SJCRH30 (cell line): ENCODE measurements at regions not wholly inside any gene's neighbourhood (a gene's known extent, or its start where the extent isn't known, plus 50 kb on each side); places are given as distances from the start of the nearest gene placed in this dataset.

Experiments used
- DNase-seq, 2 experiments: peaks; one replicate each; pipeline ENCODE4 v3.0.0-alpha.2; 2015 to 2020
- H3K27ac ChIP-seq: fragments of 250-450 bp; sonication (Bioruptor Pico); 2 replicates; pipeline ENCODE4 v1.5.1; 2020; ENCODE audit warnings: mild to moderate bottlenecking, moderate library complexity
- H3K27me3 ChIP-seq: fragments of 250-450 bp; sonication (Bioruptor Pico); 2 replicates; pipeline ENCODE4 v1.5.1; 2020; ENCODE audit warnings: mild to moderate bottlenecking, moderate library complexity
- H3K36me3 ChIP-seq: fragments of 250-450 bp; sonication (Bioruptor Pico); 2 replicates; pipeline ENCODE4 v1.5.1; 2020; ENCODE audit warnings: mild to moderate bottlenecking, moderate library complexity
- H3K4me1 ChIP-seq: fragments of 250-450 bp; sonication (Bioruptor Pico); 2 replicates; pipeline ENCODE4 v1.5.1; 2020; ENCODE audit warnings: mild to moderate bottlenecking, moderate library complexity
- H3K4me3 ChIP-seq: fragments of 250-450 bp; sonication (Bioruptor Pico); 2 replicates; pipeline ENCODE4 v1.5.1; 2020; ENCODE audit warnings: mild to moderate bottlenecking, moderate library complexity
- H3K9me3 ChIP-seq: fragments of 250-450 bp; sonication (Bioruptor Pico); replicated peaks from 2 replicates; pipeline ENCODE4 v1.5.1; 2020; ENCODE audit warnings: mild to moderate bottlenecking, moderate library complexity

GRCh38 chr16:62390214-62390613, 354.0 kb upstream of the CDH8 start:
- H3K4me3 ChIP-seq, result no peak overlapping the region
- H3K4me1 ChIP-seq, result no peaks in the 10 kb centered on the region
- H3K9me3 ChIP-seq, result no peaks in the 10 kb centered on the region
- H3K36me3 ChIP-seq, result no peaks in the 10 kb centered on the region
- DNase-seq, result no peak
- no peaks in the 10 kb centered on the region for H3K27me3 ChIP-seq
- no peak overlapping the region for H3K27ac ChIP-seq

GRCh38 chr16:62386411-62386810, 350.2 kb upstream of the CDH8 start:
- no peak overlapping the region for H3K27ac ChIP-seq
- H3K27me3 ChIP-seq, result no peaks in the 10 kb centered on the region; the same call in 1 of the 2 replicates
- H3K4me1 ChIP-seq, result no peaks in the 10 kb centered on the region
- no peak overlapping the region for H3K4me3 ChIP-seq
- H3K9me3 ChIP-seq, result no peaks in the 10 kb centered on the region
- DNase-seq, result no peak
- H3K36me3 ChIP-seq, result no peaks in the 10 kb centered on the region

- no peaks in the 10 kb centered on the region; the same call in 1 of the 2 replicates for H3K27me3 ChIP-seq
- no peak for DNase-seq
- H3K4me1 ChIP-seq, result no peaks in the 10 kb centered on the region
- H3K36me3 ChIP-seq, result no peaks in the 10 kb centered on the region
- no peak overlapping the region for H3K27ac ChIP-seq
- H3K9me3 ChIP-seq, result no peaks in the 10 kb centered on the region
- no peak overlapping the region for H3K4me3 ChIP-seq
These were observed 347.7 kb upstream of the CDH8 start for GRCh38 chr16:62383941-62384340.

GRCh38 chr16:62370445-62370844, 334.2 kb upstream of the CDH8 start:
- H3K9me3 ChIP-seq, result no peaks in the 10 kb centered on the region
- no peak overlapping the region for H3K4me3 ChIP-seq
- H3K4me1 ChIP-seq, result no peaks in the 10 kb centered on the region
- DNase-seq, result no peak
- H3K27me3 ChIP-seq, result no peaks in the 10 kb centered on the region
- H3K36me3 ChIP-seq, result no peaks in the 10 kb centered on the region
- no peak overlapping the region for H3K27ac ChIP-seq

- H3K4me1 ChIP-seq, result no peaks in the 10 kb centered on the region
- peak in 1 of 2 experiments; percentile 3 for DNase-seq
- no peak overlapping the region for H3K4me3 ChIP-seq
- H3K27ac ChIP-seq, result no peak overlapping the region
- no peaks in the 10 kb centered on the region for H3K36me3 ChIP-seq
- H3K27me3 ChIP-seq, result no peaks in the 10 kb centered on the region
- H3K9me3 ChIP-seq, result no peaks in the 10 kb centered on the region
These were observed 327.3 kb upstream of the CDH8 start for GRCh38 chr16:62363501-62363900.

GRCh38 chr16:62353355-62353754, 317.1 kb upstream of the CDH8 start:
- H3K9me3 ChIP-seq, result no peaks in the 10 kb centered on the region
- H3K36me3 ChIP-seq, result no peaks in the 10 kb centered on the region
- no peak overlapping the region for H3K27ac ChIP-seq
- no peak for DNase-seq
- H3K4me1 ChIP-seq, result no peaks in the 10 kb centered on the region
- no peak overlapping the region for H3K4me3 ChIP-seq
- H3K27me3 ChIP-seq, result no peaks in the 10 kb centered on the region

- Histone ChIP-seq H3K4me3 (no peak overlapping the region), H3K36me3 (no peaks in the 10 kb centered on the region), H3K4me1 (no peaks in the 10 kb centered on the region), H3K27ac (no peak overlapping the region), H3K27me3 (no peaks in the 10 kb centered on the region), H3K9me3 (no peaks in the 10 kb centered on the region)
- no peak for DNase-seq
These were observed 306.0 kb upstream of the CDH8 start for GRCh38 chr16:62342216-62342615.

- Histone ChIP-seq H3K4me3 (no peak overlapping the region), H3K27me3 (no peaks in the 10 kb centered on the region), H3K9me3 (no peaks in the 10 kb centered on the region), H3K4me1 (no peaks in the 10 kb centered on the region), H3K36me3 (no peaks in the 10 kb centered on the region), H3K27ac (no peak overlapping the region)
- no peak for DNase-seq
These were observed 299.1 kb upstream of the CDH8 start for GRCh38 chr16:62335356-62335755.

- H3K4me1 ChIP-seq, result no peaks in the 10 kb centered on the region
- no peak overlapping the region for H3K27ac ChIP-seq
- no peak overlapping the region for H3K4me3 ChIP-seq
- H3K27me3 ChIP-seq, result no peaks in the 10 kb centered on the region
- no peak for DNase-seq
- no peaks in the 10 kb centered on the region for H3K36me3 ChIP-seq
- no peaks in the 10 kb centered on the region for H3K9me3 ChIP-seq
These were observed 285.4 kb upstream of the CDH8 start for GRCh38 chr16:62321606-62322005.

GRCh38 chr16:62298600-62298999, 262.4 kb upstream of the CDH8 start:
- no peak overlapping the region for H3K27ac ChIP-seq
- H3K36me3 ChIP-seq, result no peaks in the 10 kb centered on the region
- no peaks in the 10 kb centered on the region for H3K4me1 ChIP-seq
- no peak for DNase-seq
- H3K27me3 ChIP-seq, result no peaks in the 10 kb centered on the region; the same call in 1 of the 2 replicates
- H3K4me3 ChIP-seq, result no peak overlapping the region
- no peaks in the 10 kb centered on the region for H3K9me3 ChIP-seq

GRCh38 chr16:62294213-62294972, 258.2 kb upstream of the CDH8 start:
- no peak for DNase-seq
- H3K4me1 ChIP-seq, result no peaks in the 10 kb centered on the region
- no peaks in the 10 kb centered on the region for H3K9me3 ChIP-seq
- H3K27ac ChIP-seq, result no peak overlapping the region
- H3K4me3 ChIP-seq, result no peak overlapping the region
- H3K36me3 ChIP-seq, result no peaks in the 10 kb centered on the region
- peaks cover 8% of the 10 kb centered on the region; the same call in 1 of the 2 replicates for H3K27me3 ChIP-seq

- H3K27me3 ChIP-seq, result peaks cover 11% of the 10 kb centered on the region
- no peak for DNase-seq
- no peak overlapping the region for H3K4me3 ChIP-seq
- no peak overlapping the region for H3K27ac ChIP-seq
- no peaks in the 10 kb centered on the region for H3K9me3 ChIP-seq
- no peaks in the 10 kb centered on the region for H3K36me3 ChIP-seq
- no peaks in the 10 kb centered on the region for H3K4me1 ChIP-seq
These were observed 252.9 kb upstream of the CDH8 start for GRCh38 chr16:62288990-62289629.

- Histone ChIP-seq H3K4me1 (no peaks in the 10 kb centered on the region), H3K9me3 (no peaks in the 10 kb centered on the region), H3K27ac (no peak overlapping the region), H3K27me3 (no peaks in the 10 kb centered on the region), H3K36me3 (no peaks in the 10 kb centered on the region), H3K4me3 (no peak overlapping the region)
- no peak for DNase-seq
These were observed 244.3 kb upstream of the CDH8 start for GRCh38 chr16:62280506-62280905.

GRCh38 chr16:62277942-62278341, 241.7 kb upstream of the CDH8 start:
- Histone ChIP-seq H3K36me3 (no peaks in the 10 kb centered on the region), H3K27ac (no peak overlapping the region), H3K4me1 (no peaks in the 10 kb centered on the region), H3K4me3 (no peak overlapping the region), H3K9me3 (no peaks in the 10 kb centered on the region), H3K27me3 (no peaks in the 10 kb centered on the region)
- no peak for DNase-seq

- Histone ChIP-seq H3K9me3 (no peaks in the 10 kb centered on the region), H3K4me1 (no peaks in the 10 kb centered on the region), H3K27me3 (no peaks in the 10 kb centered on the region), H3K36me3 (no peaks in the 10 kb centered on the region), H3K4me3 (no peak overlapping the region), H3K27ac (no peak overlapping the region)
- no peak for DNase-seq
These were observed 240.4 kb upstream of the CDH8 start for GRCh38 chr16:62276637-62277036.

- H3K36me3 ChIP-seq, result no peaks in the 10 kb centered on the region
- no peaks in the 10 kb centered on the region for H3K4me1 ChIP-seq
- no peak overlapping the region for H3K27ac ChIP-seq
- no peaks in the 10 kb centered on the region for H3K27me3 ChIP-seq
- DNase-seq, result no peak
- no peak overlapping the region for H3K4me3 ChIP-seq
- H3K9me3 ChIP-seq, result no peaks in the 10 kb centered on the region
These were observed 235.8 kb upstream of the CDH8 start for GRCh38 chr16:62272035-62272434.
